ENCODE measurements at regions not wholly inside any gene's neighbourhood (a gene's known extent, or its start where the extent isn't known, plus 50 kb on each side); places are given as distances from the start of the nearest gene placed in this dataset.

- Histone ChIP-seq H3K27me3 (ENCODE audit: control insufficient read depth, insufficient read depth, low read length) (peaks cover 1% of the 10 kb centered on the region), H3K9me3 (ENCODE audit: control insufficient read depth, insufficient read depth, low read length) (no peaks in the 10 kb centered on the region), H3K27ac (ENCODE audit: low read depth, low read length) (no peak overlapping the region), H3K4me3 (ENCODE audit: low read depth, low read length) (no peak overlapping the region)
- no peak for TF ChIP-seq CTCF (IDR thresholded peaks at IDR 0.05; ENCODE audit: low read depth, low read length)
- POLR2A ChIA-PET, result no interaction called here
- CTCF ChIA-PET, result no interaction called here
- no peak for DNase-seq (ENCODE audit: low read depth, low spot score)
These were observed 208.2 kb downstream of the SEC61B start for GRCh38 chr9:99430301-99430700.

GRCh38 chr9:99431103-99431502 lies 209.0 kb downstream of the SEC61B start:
- POLR2A ChIA-PET, result no interaction called here
- CTCF ChIA-PET, result no interaction called here
- no peak for DNase-seq (ENCODE audit: low read depth, low spot score)
- no peak for TF ChIP-seq CTCF (IDR thresholded peaks at IDR 0.05; ENCODE audit: low read depth, low read length)
- no peaks in the 10 kb centered on the region for H3K9me3 ChIP-seq (ENCODE audit: control insufficient read depth, insufficient read depth, low read length)
- H3K27me3 ChIP-seq (ENCODE audit: control insufficient read depth, insufficient read depth, low read length), result no peaks in the 10 kb centered on the region
- H3K4me3 ChIP-seq (ENCODE audit: low read depth, low read length), result no peak overlapping the region
- no peak overlapping the region for H3K27ac ChIP-seq (ENCODE audit: low read depth, low read length)

GRCh38 chr9:99432075-99432474 lies 210.0 kb downstream of the SEC61B start:
- H3K27me3 ChIP-seq (ENCODE audit: control insufficient read depth, insufficient read depth, low read length), result no peaks in the 10 kb centered on the region
- POLR2A ChIA-PET, result no interaction called here
- CTCF ChIA-PET, result no interaction called here
- DNase-seq (ENCODE audit: low read depth, low spot score), result no peak
- H3K4me3 ChIP-seq (ENCODE audit: low read depth, low read length), result no peak overlapping the region
- no peaks in the 10 kb centered on the region for H3K9me3 ChIP-seq (ENCODE audit: control insufficient read depth, insufficient read depth, low read length)
- H3K27ac ChIP-seq (ENCODE audit: low read depth, low read length), result no peak overlapping the region
- TF ChIP-seq CTCF (IDR thresholded peaks at IDR 0.05; ENCODE audit: low read depth, low read length), result no peak

GRCh38 chr9:99433095-99433494 lies 211.0 kb downstream of the SEC61B start:
- no peak for DNase-seq (ENCODE audit: low read depth, low spot score)
- CTCF ChIA-PET, result no interaction called here
- Histone ChIP-seq H3K27ac (ENCODE audit: low read depth, low read length) (no peak overlapping the region), H3K9me3 (ENCODE audit: control insufficient read depth, insufficient read depth, low read length) (no peaks in the 10 kb centered on the region), H3K4me3 (ENCODE audit: low read depth, low read length) (no peak overlapping the region), H3K27me3 (ENCODE audit: control insufficient read depth, insufficient read depth, low read length) (no peaks in the 10 kb centered on the region)
- no peak for TF ChIP-seq CTCF (IDR thresholded peaks at IDR 0.05; ENCODE audit: low read depth, low read length)
- POLR2A ChIA-PET, result no interaction called here

- no peak for DNase-seq (ENCODE audit: low read depth, low spot score)
- ChIA-PET POLR2A (no interaction called here), CTCF (no interaction called here)
- H3K27me3 ChIP-seq (ENCODE audit: control insufficient read depth, insufficient read depth, low read length), result no peaks in the 10 kb centered on the region
- no peak overlapping the region for H3K4me3 ChIP-seq (ENCODE audit: low read depth, low read length)
- H3K9me3 ChIP-seq (ENCODE audit: control insufficient read depth, insufficient read depth, low read length), result no peaks in the 10 kb centered on the region
- no peak for TF ChIP-seq CTCF (IDR thresholded peaks at IDR 0.05; ENCODE audit: low read depth, low read length)
- H3K27ac ChIP-seq (ENCODE audit: low read depth, low read length), result no peak overlapping the region
These were observed 211.5 kb downstream of the SEC61B start for GRCh38 chr9:99433555-99433954.

Data from AG04450 (cell line).